ENCODE measurements at regions not wholly inside any gene's neighbourhood (a gene's known extent, or its start where the extent isn't known, plus 50 kb on each side); places are given as distances from the start of the nearest gene placed in this dataset.

- ChIA-PET CTCF (no interaction called here), POLR2A (no interaction called here)
- H3K27ac ChIP-seq (ENCODE audit: low read length) = no peak overlapping the region
- intact Hi-C loops (cut with micrococcal nuclease; ENCODE audit: unreplicated experiment) = no loop called here
- ATAC-seq (no peak), DNase-seq (ENCODE audit: low read depth, low spot score) (no peak)
- no TSS peak for BruUV-seq (replicated peaks)
- no peak for TF ChIP-seq CTCF (IDR thresholded peaks at IDR 0.05)
- TF ChIP-seq POLR2AphosphoS5 (IDR thresholded peaks at IDR 0.05; ENCODE audit: low read depth, low read length) = no peak
- no peak for TF ChIP-seq SIN3A (IDR thresholded peaks at IDR 0.05; ENCODE audit: borderline replicate concordance, insufficient read depth, low read depth, low read length)
- no peak for TF ChIP-seq REST (IDR thresholded peaks at IDR 0.05; ENCODE audit: insufficient read depth in 1 of 2, low read depth in 2 of 2, low read length in 1 of 2)
- no peak for TF ChIP-seq TCF7L2 (IDR thresholded peaks at IDR 0.05; ENCODE audit: low read depth, low read length)
- no peak overlapping the region for H3K4me3 ChIP-seq (ENCODE audit: low read depth in 2 of 2, low read length in 2 of 2)
- no peaks in the 10 kb centered on the region for H3K27me3 ChIP-seq (ENCODE audit: control insufficient read depth, insufficient read depth, low read length)
- no peaks in the 10 kb centered on the region for H3K4me1 ChIP-seq (ENCODE audit: control insufficient read depth, insufficient read depth, low read length)
- no peaks in the 10 kb centered on the region for H3K36me3 ChIP-seq (ENCODE audit: control insufficient read depth, insufficient read depth, low read length)
- H3K9me3 ChIP-seq (ENCODE audit: control insufficient read depth, insufficient read depth, low read depth, low read length) = no peaks in the 10 kb centered on the region
- in situ Hi-C loops (cut with HindIII; ENCODE audit: low pct_unique_long_range_greater_than_20kb, low sequenced_read_pairs) = no loop called here
Observed at GRCh38 chr6:77318256-77318655, 145.0 kb downstream of the HTR1B start.

GRCh38 chr6:77313595-77313994, 149.7 kb downstream of the HTR1B start:
- Histone ChIP-seq H3K27me3 (ENCODE audit: control insufficient read depth, insufficient read depth, low read length) (no peaks in the 10 kb centered on the region), H3K4me3 (ENCODE audit: low read depth in 2 of 2, low read length in 2 of 2) (no peak overlapping the region), H3K4me1 (ENCODE audit: control insufficient read depth, insufficient read depth, low read length) (no peaks in the 10 kb centered on the region), H3K27ac (ENCODE audit: low read length) (no peak overlapping the region), H3K36me3 (ENCODE audit: control insufficient read depth, insufficient read depth, low read length) (no peaks in the 10 kb centered on the region), H3K9me3 (ENCODE audit: control insufficient read depth, insufficient read depth, low read depth, low read length) (no peaks in the 10 kb centered on the region)
- in situ Hi-C loops (cut with HindIII; ENCODE audit: low pct_unique_long_range_greater_than_20kb, low sequenced_read_pairs) (no loop called here), intact Hi-C loops (cut with micrococcal nuclease; ENCODE audit: unreplicated experiment) (no loop called here)
- DNase-seq (ENCODE audit: low read depth, low spot score) (no peak), ATAC-seq (no peak)
- ChIA-PET POLR2A (no interaction called here), CTCF (no interaction called here)
- no peak for TF ChIP-seq POLR2AphosphoS5 (IDR thresholded peaks at IDR 0.05; ENCODE audit: low read depth, low read length)
- TF ChIP-seq REST (IDR thresholded peaks at IDR 0.05; ENCODE audit: insufficient read depth in 1 of 2, low read depth in 2 of 2, low read length in 1 of 2) = peak in 1 of 2 experiments; percentile 82; a peak in 2 of 4 replicates
- no TSS peak for BruUV-seq (replicated peaks)

Data from Panc1 (cell line).